ENCODE measurements at regions not wholly inside any gene's neighbourhood (a gene's known extent, or its start where the extent isn't known, plus 50 kb on each side); places are given as distances from the start of the nearest gene placed in this dataset.
"Not testable (repeated sequence)": the region's sequence is repeated elsewhere in the genome, so short reads cannot be mapped to it uniquely, and the experiment has no call there.

DNA sequence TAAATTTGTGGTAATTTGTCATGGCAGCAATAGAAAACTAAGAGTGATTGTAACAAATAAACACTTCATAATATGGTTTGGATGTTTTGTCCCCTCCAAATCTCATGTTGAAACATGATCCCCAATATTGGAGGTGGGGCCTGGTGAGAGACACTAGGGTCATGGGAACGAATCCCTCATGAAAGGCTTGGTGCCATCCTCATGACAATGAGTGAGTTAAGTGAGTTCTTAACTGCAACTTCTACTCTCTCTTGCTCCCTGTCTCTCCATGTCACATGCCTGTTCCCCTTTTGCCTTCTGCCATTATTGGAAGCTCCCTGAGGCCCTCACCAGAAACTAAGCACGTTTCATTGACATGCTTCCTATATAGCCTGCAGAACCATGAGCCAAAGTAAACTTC lies 1233.2 kb downstream of the OLFM4 start:
- TF ChIP-seq, protein P1, sequence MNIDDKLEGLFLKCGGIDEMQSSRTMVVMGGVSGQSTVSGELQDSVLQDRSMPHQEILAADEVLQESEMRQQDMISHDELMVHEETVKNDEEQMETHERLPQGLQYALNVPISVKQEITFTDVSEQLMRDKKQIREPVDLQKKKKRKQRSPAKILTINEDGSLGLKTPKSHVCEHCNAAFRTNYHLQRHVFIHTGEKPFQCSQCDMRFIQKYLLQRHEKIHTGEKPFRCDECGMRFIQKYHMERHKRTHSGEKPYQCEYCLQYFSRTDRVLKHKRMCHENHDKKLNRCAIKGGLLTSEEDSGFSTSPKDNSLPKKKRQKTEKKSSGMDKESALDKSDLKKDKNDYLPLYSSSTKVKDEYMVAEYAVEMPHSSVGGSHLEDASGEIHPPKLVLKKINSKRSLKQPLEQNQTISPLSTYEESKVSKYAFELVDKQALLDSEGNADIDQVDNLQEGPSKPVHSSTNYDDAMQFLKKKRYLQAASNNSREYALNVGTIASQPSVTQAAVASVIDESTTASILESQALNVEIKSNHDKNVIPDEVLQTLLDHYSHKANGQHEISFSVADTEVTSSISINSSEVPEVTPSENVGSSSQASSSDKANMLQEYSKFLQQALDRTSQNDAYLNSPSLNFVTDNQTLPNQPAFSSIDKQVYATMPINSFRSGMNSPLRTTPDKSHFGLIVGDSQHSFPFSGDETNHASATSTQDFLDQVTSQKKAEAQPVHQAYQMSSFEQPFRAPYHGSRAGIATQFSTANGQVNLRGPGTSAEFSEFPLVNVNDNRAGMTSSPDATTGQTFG (tag by site-specific recombination; IDR thresholded peaks at IDR 0.05; ENCODE audit: borderline replicate concordance) = no peak
- TF ChIP-seq ZNF792 (tag by site-specific recombination; IDR thresholded peaks at IDR 0.05) = no peak
- TF ChIP-seq ZBTB20 (tag by site-specific recombination; IDR thresholded peaks at IDR 0.05) = no peak
- no peak for TF ChIP-seq ZNF140 (tag by site-specific recombination; IDR thresholded peaks at IDR 0.05)
- TF ChIP-seq ZNF302 (tag by site-specific recombination; IDR thresholded peaks at IDR 0.05; ENCODE audit: low read depth) = no peak
- H3K4me1 ChIP-seq (ENCODE audit: control insufficient read depth, insufficient read depth, low read length) = no peaks in the 10 kb centered on the region
- no peaks in the 10 kb centered on the region for H3K36me3 ChIP-seq (ENCODE audit: control insufficient read depth in 2 of 2, insufficient read depth in 1 of 2, low read length in 2 of 2)
- H3K27ac ChIP-seq (ENCODE audit: extremely low read depth, low read depth, low read length) = no peak overlapping the region
- ChIA-PET CTCF (no interaction called here), POLR2A (no interaction called here)
- H3K9me3 ChIP-seq (ENCODE audit: control insufficient read depth, insufficient read depth, low read depth, low read length) = no peaks in the 10 kb centered on the region
- H3K4me3 ChIP-seq (ENCODE audit: low read depth, low read length) = no peak overlapping the region

DNA sequence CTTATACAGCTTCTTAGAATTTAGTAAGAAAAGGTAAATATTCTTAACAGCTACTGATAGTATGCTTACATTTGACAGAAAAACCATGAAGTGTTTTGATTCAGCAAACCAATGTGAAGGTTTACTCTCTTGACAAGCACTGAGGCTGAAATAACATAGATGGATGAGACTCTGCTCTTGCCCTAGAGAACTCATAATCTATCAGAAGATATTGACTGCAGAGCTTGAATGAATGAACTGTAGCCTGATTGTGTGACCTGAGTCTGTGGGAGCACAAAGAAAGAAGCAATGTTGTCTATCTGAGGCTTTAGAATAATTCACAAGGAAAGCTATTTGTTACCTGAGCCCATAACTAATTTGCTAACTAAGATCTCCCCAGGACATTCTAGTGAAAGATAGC lies 1235.3 kb downstream of the OLFM4 start:
- CTCF ChIA-PET = no interaction called here
- POLR2A ChIA-PET = no interaction called here
- TF ChIP-seq, protein P2, sequence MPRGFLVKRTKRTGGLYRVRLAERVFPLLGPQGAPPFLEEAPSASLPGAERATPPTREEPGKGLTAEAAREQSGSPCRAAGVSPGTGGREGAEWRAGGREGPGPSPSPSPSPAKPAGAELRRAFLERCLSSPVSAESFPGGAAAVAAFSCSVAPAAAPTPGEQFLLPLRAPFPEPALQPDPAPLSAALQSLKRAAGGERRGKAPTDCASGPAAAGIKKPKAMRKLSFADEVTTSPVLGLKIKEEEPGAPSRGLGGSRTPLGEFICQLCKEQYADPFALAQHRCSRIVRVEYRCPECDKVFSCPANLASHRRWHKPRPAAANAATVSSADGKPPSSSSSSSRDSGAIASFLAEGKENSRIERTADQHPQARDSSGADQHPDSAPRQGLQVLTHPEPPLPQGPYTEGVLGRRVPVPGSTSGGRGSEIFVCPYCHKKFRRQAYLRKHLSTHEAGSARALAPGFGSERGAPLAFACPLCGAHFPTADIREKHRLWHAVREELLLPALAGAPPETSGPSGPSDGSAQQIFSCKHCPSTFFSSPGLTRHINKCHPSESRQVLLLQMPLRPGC (tag by site-specific recombination; IDR thresholded peaks at IDR 0.05) = no peak
- no peak for TF ChIP-seq ZNF391 (tag by site-specific recombination; IDR thresholded peaks at IDR 0.05; ENCODE audit: borderline replicate concordance, low read depth)
- TF ChIP-seq BCL11B (tag by site-specific recombination; IDR thresholded peaks at IDR 0.05; ENCODE audit: low read depth) = no peak
- no peak for TF ChIP-seq ZNF16 (tag by site-specific recombination; IDR thresholded peaks at IDR 0.05; ENCODE audit: low read depth)
- TF ChIP-seq ZNF416 (tag by site-specific recombination; IDR thresholded peaks at IDR 0.05) = no peak
- TF ChIP-seq ZNF48 (tag by site-specific recombination; IDR thresholded peaks at IDR 0.05) = no peak
- TF ChIP-seq SETDB1 (IDR thresholded peaks at IDR 0.05; ENCODE audit: insufficient read length, low read length) = no peak
- no peak overlapping the region for H3K27ac ChIP-seq (ENCODE audit: extremely low read depth, low read depth, low read length)
- no peaks in the 10 kb centered on the region for H3K36me3 ChIP-seq (ENCODE audit: control insufficient read depth in 2 of 2, insufficient read depth in 1 of 2, low read length in 2 of 2)
- no peaks in the 10 kb centered on the region for H3K4me1 ChIP-seq (ENCODE audit: control insufficient read depth, insufficient read depth, low read length)
- no peaks in the 10 kb centered on the region for H3K9me3 ChIP-seq (ENCODE audit: control insufficient read depth, insufficient read depth, low read depth, low read length)
- no peak overlapping the region for H3K4me3 ChIP-seq (ENCODE audit: low read depth, low read length)

DNA sequence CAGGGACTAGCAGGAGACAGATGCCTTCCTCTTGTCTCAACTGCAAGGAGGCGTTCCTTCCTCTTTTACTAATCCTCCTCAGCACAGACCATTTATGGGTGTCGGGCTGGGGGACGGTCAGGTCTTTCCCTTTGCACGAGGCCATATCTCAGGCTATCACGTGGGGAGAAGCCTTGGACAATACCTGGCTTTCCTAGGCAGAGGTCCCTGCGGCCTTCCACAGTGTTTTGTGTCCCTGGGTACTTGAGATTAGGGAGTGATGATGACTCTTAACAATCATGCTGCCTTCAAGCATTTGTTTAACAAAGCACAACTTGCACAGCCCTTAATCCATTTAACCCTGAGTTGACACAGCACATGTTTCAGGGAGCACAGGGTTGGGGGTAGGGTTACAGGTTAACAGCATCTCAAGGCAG lies 1238.6 kb downstream of the OLFM4 start:
- H3K36me3 ChIP-seq (ENCODE audit: control insufficient read depth in 2 of 2, insufficient read depth in 1 of 2, low read length in 2 of 2); H3K4me3 ChIP-seq (ENCODE audit: low read depth, low read length); POLR2A ChIA-PET; H3K4me1 ChIP-seq (ENCODE audit: control insufficient read depth, insufficient read depth, low read length); H3K9me3 ChIP-seq (ENCODE audit: control insufficient read depth, insufficient read depth, low read depth, low read length); CTCF ChIA-PET; H3K27ac ChIP-seq (ENCODE audit: extremely low read depth, low read depth, low read length): not testable (repeated sequence)

DNA sequence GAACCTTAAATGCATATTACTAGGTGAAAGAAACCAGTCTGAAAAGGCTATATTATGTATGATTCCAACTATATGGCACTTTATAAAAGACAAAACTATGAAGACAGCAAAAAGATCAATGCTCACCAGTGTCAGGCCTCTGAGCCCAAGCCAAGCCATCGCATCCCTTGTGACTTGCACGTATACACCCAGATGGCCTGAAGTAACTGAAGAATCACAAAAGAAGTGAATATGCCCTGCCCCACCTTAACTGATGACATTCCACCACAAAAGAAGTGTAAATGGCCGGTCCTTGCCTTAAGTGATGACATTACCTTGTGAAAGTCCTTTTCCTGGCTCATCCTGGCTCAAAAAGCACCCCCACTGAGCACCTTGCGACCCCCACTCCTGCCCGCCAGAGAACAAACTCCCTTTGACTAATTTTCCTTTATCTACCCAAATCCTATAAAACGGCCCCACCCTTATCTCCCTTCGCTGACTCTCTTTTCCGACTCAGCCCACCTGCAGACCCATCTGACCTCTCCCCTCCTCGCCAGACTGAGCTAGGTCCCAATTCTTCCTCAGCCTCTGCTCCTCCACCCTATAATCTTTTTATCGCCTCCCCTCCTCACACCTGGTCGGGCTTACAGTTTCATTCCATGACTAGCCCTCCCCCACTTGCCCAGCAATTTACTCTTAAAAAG lies 1239.5 kb downstream of the OLFM4 start:
- H3K4me1 ChIP-seq (ENCODE audit: control insufficient read depth, insufficient read depth, low read length); POLR2A ChIA-PET; H3K4me3 ChIP-seq (ENCODE audit: low read depth, low read length); H3K36me3 ChIP-seq (ENCODE audit: control insufficient read depth in 2 of 2, insufficient read depth in 1 of 2, low read length in 2 of 2); H3K27ac ChIP-seq (ENCODE audit: extremely low read depth, low read depth, low read length); H3K9me3 ChIP-seq (ENCODE audit: control insufficient read depth, insufficient read depth, low read depth, low read length); CTCF ChIA-PET: not testable (repeated sequence)
